ENCODE measurements at regions not wholly inside any gene's neighbourhood (a gene's known extent, or its start where the extent isn't known, plus 50 kb on each side); places are given as distances from the start of the nearest gene placed in this dataset.
A peak's percentile ranks its signal among the peaks of the same experiment; 100 is the strongest.

DNA sequence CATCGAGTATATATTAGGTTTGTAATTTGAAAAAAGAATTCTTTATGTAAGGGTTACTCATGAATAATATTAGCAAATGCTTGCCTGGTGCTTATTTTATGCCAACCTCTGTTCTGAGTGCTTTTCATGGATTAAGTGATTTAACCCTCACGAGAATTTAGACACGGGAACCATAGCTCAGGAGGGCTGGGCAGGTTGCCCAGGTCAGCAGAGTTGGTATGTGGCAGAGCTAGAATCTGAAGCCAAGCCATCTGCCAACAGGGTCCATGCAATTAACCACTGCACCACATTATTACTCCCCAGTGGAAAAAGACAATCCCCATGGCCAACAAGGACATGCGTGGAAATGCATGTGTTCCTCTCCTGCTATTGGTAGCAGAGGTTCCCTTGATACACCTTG lies 345.6 kb downstream of the CDC5L start:
- DNase-seq: no peak
- H3K27me3 Mint-ChIP-seq (ENCODE audit: insufficient read depth): peaks cover 20% of the 10 kb centered on the region
- peaks cover 33% of the 10 kb centered on the region for H3K4me1 Mint-ChIP-seq (ENCODE audit: low read depth)
- no peak for TF ChIP-seq CTCF (IDR thresholded peaks at IDR 0.05)
- no peaks in the 10 kb centered on the region for H3K9me3 Mint-ChIP-seq
- no peaks in the 10 kb centered on the region for H3K36me3 Mint-ChIP-seq (ENCODE audit: low read depth)
- no peak overlapping the region for H3K27ac Mint-ChIP-seq
- H3K4me3 Mint-ChIP-seq: no peak overlapping the region

- TF ChIP-seq CTCF (IDR thresholded peaks at IDR 0.05): no peak
- no peak for DNase-seq
- H3K36me3 Mint-ChIP-seq (ENCODE audit: low read depth): no peaks in the 10 kb centered on the region
- H3K4me1 Mint-ChIP-seq (ENCODE audit: low read depth): peaks cover 41% of the 10 kb centered on the region
- no peak overlapping the region for H3K4me3 Mint-ChIP-seq
- H3K27me3 Mint-ChIP-seq (ENCODE audit: insufficient read depth): peaks cover 18% of the 10 kb centered on the region
- no peaks in the 10 kb centered on the region for H3K9me3 Mint-ChIP-seq
- H3K27ac Mint-ChIP-seq: no peak overlapping the region
These were observed 346.4 kb downstream of the CDC5L start for GRCh38 chr6:44733868-44734267.

DNA sequence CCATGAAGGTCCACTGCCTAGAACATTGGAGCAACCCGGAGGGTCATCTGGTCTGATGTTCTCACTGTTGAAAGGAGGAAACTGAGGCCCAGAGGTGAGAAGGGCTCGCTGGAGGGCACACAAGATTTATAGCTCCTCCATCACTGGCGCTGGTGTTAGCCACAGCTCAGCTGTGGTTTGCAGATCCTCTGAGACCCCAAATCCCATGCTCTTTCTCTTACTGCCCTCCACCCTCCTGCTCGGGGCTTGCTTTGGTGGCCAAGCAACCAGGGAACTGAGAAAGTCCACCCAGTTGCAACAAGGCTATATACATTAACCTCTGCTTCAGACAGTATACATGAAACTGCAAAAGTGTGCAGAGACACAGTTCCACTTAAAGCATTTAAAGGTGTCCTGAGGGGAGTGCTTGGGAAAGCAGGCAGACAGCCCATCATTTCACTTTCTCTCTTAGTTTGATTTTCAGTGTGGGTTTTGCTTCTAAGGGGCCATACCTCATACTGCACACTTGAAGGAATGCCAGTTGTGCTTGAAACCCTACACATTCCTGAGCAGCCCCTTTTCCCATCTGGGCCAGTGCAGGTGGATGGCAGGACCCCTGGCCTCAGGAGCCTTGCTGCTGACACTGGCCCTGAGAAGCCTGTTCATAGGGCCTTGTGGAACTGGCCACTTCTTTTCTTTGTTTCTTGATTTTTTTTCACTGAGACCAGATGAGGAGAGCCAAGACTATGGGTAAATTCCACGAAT lies 347.6 kb downstream of the CDC5L start:
- DNase-seq: no peak
- Mint-ChIP-seq H3K4me3 (no peak overlapping the region), H3K36me3 (ENCODE audit: low read depth) (no peaks in the 10 kb centered on the region), H3K27ac (no peak overlapping the region), H3K9me3 (no peaks in the 10 kb centered on the region), H3K27me3 (ENCODE audit: insufficient read depth) (peaks cover 16% of the 10 kb centered on the region; the same call in 1 of the 2 replicates), H3K4me1 (ENCODE audit: low read depth) (peaks cover 40% of the 10 kb centered on the region)
- no peak for TF ChIP-seq CTCF (IDR thresholded peaks at IDR 0.05)

DNA sequence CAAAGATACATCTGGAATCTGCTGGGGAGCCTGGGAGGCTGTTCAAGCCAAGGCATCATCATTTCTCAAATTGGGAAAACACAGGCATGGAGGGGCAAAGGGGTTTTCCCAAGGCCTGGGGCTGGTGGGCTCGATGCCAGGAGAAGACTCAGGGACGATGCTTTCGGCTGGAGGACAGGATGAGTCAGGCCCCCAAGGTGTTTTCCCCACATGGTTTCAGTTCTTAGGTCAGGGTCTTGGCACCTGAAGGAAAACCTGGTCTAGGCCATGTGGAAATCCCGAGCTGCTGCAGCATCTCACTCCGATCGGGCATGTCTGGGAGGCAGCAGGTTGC lies 348.1 kb downstream of the CDC5L start:
- Mint-ChIP-seq H3K4me1 (ENCODE audit: low read depth) (peaks cover 35% of the 10 kb centered on the region), H3K27ac (no peak overlapping the region), H3K27me3 (ENCODE audit: insufficient read depth) (peaks cover 16% of the 10 kb centered on the region; the same call in 1 of the 2 replicates), H3K36me3 (ENCODE audit: low read depth) (no peaks in the 10 kb centered on the region), H3K4me3 (no peak overlapping the region), H3K9me3 (no peaks in the 10 kb centered on the region)
- peak; percentile 9 for DNase-seq
- TF ChIP-seq CTCF (IDR thresholded peaks at IDR 0.05): no peak

- Mint-ChIP-seq H3K4me3 (no peak overlapping the region), H3K36me3 (ENCODE audit: low read depth) (no peaks in the 10 kb centered on the region), H3K9me3 (no peaks in the 10 kb centered on the region), H3K27ac (no peak overlapping the region), H3K4me1 (ENCODE audit: low read depth) (peaks cover 20% of the 10 kb centered on the region), H3K27me3 (ENCODE audit: insufficient read depth) (peaks cover 30% of the 10 kb centered on the region)
- TF ChIP-seq CTCF (IDR thresholded peaks at IDR 0.05): no peak
- DNase-seq: no peak
These were observed 349.8 kb downstream of the CDC5L start for GRCh38 chr6:44737341-44737740.
